GM12878 (cell line): ENCODE measurements at regions not wholly inside any gene's neighbourhood (a gene's known extent, or its start where the extent isn't known, plus 50 kb on each side); places are given as distances from the start of the nearest gene placed in this dataset.

Experiments used
- ATAC-seq: fragments of 200-7000 bp; cut with Tn5 transposase; 3 replicates; pipeline ENCODE4 v1.9.1; 2020; ENCODE audit warnings: mild to moderate bottlenecking, moderate library complexity
- BruUV-seq: library from RNA; stranded (reverse); fragments of 400-500 nt; replicated peaks from 2 replicates; lab custom pipeline; 2021; lab: Mats Ljungman, UMichigan
- CTCF ChIA-PET: fragments of 300-600 bp; sonication (Branson Sonifier 250); formaldehyde crosslinking; extraction: SDS; loops from one replicate; lab custom pipeline; 2021; ENCODE audit warnings: inconsistent platforms; lab: Yijun Ruan, JAX
- POLR2A ChIA-PET: fragments of 350-600 bp; formaldehyde crosslinking; extraction: SDS; loops from one replicate; lab custom pipeline; 2021; ENCODE audit warnings: inconsistent platforms; lab: Charles Lee
- RAD21 ChIA-PET: fragments of 300-600 bp; sonication (Branson Sonifier 250); formaldehyde crosslinking; loops from one replicate; lab custom pipeline; 2023; ENCODE audit warnings: antibody characterized with exemption; ENCODE audit not compliant: unreplicated experiment; lab: Charles Lee
- SMC1A ChIA-PET: fragments of 300-600 bp; sonication (Branson Sonifier 250); formaldehyde crosslinking; loops from one replicate; lab custom pipeline; 2023; ENCODE audit not compliant: unreplicated experiment, uncharacterized antibody; lab: Charles Lee
- DNase-seq: peaks from one replicate; pipeline ENCODE4 v3.0.0-alpha.2; 2011; ENCODE audit warnings: low read depth, low spot score
- FAIRE-seq: peaks from 3 replicates; lab custom pipeline; 2011; peaks lifted over from hg19 to GRCh38; lab: Jason Lieb, UNC
- H2AFZ ChIP-seq: 2 replicates; pipeline ENCODE4 v1.6.0; 2011; ENCODE audit warnings: low read depth, low read length, control low read depth; ENCODE audit not compliant: control insufficient read depth
- H3K27ac ChIP-seq: 2 replicates; pipeline ENCODE4 v1.5.1; 2011; ENCODE audit warnings: control low read depth; ENCODE audit not compliant: control insufficient read depth, insufficient read depth
- H3K27me3 ChIP-seq, 2 experiments: replicated peaks in 1 of 2; 2 replicates each; pipeline versions ENCODE4 v1.6.0 to v1.6.1; 2011; ENCODE audit warnings: low read length in 1 of 2; ENCODE audit not compliant: control insufficient read depth in 2 of 2, insufficient read depth in 2 of 2
- H3K36me3 ChIP-seq, 2 experiments: 2 replicates each; pipeline ENCODE4 v1.5.1; 2011; ENCODE audit warnings: low read length in 1 of 2; ENCODE audit not compliant: control insufficient read depth in 2 of 2, insufficient read depth in 2 of 2
- H3K4me1 ChIP-seq: 2 replicates; pipeline ENCODE4 v1.6.1; 2011; ENCODE audit warnings: mild to moderate bottlenecking, low read length, moderate library complexity, mixed read lengths; ENCODE audit not compliant: control insufficient read depth, insufficient read depth
- H3K4me2 ChIP-seq: 2 replicates; pipeline ENCODE4 v1.6.0; 2011; ENCODE audit warnings: control low read depth; ENCODE audit not compliant: control insufficient read depth, insufficient read depth
- H3K4me3 ChIP-seq: fragments of 200-600 bp; sonication (generic); 2 replicates; pipeline ENCODE4 v1.5.1; 2016
- H3K79me2 ChIP-seq: 2 replicates; pipeline ENCODE4 v1.6.0; 2011; ENCODE audit warnings: low read length; ENCODE audit not compliant: control insufficient read depth, insufficient read depth
- H3K9ac ChIP-seq: 2 replicates; pipeline ENCODE4 v1.8.0; 2011; ENCODE audit warnings: low read length, control low read depth, mixed read lengths; ENCODE audit not compliant: control insufficient read depth, insufficient read depth
- H3K9me3 ChIP-seq: replicated peaks from 3 replicates; pipeline ENCODE4 v1.5.1; 2011; ENCODE audit warnings: mild to moderate bottlenecking, low read length; ENCODE audit not compliant: control insufficient read depth, insufficient read depth
- H4K20me1 ChIP-seq: 2 replicates; pipeline ENCODE4 v1.6.0; 2011; ENCODE audit not compliant: control insufficient read depth, insufficient read depth
- CEBPZ ChIP-seq: fragments of 150-350 bp; IDR thresholded peaks from 2 replicates; pipeline ENCODE4 v1.6.1; 2016; ENCODE audit warnings: low read depth, low read length
- FOS ChIP-seq: IDR thresholded peaks from 3 replicates; pipeline ENCODE4 v1.6.1; 2011; ENCODE audit warnings: borderline replicate concordance; ENCODE audit not compliant: insufficient read length; ENCODE audit errors: extremely low read depth
- IKZF2 ChIP-seq, 2 experiments: fragments of 450-650 bp; IDR thresholded peaks; 2 replicates each; pipeline ENCODE4 v1.6.1; 2017; ENCODE audit warnings: mild to moderate bottlenecking in 2 of 2, moderate library complexity in 2 of 2
- POLR2AphosphoS2 ChIP-seq: IDR thresholded peaks from 2 replicates; pipeline ENCODE4 v1.6.1; 2011; ENCODE audit warnings: low read depth, mild to moderate bottlenecking, low read length, improper control_type of control experiment, moderate library complexity
- STAT3 ChIP-seq: IDR thresholded peaks from 2 replicates; pipeline ENCODE4 v1.6.1; 2011; ENCODE audit warnings: low read depth, low read length, improper control_type of control experiment
- WGBS: methylation state at CpG from one replicate; pipeline ENCODE4 v1.1.6; 2016; ENCODE audit warnings: low lambda C conversion rate; ENCODE audit not compliant: insufficient replicate concordance, insufficient coverage; ENCODE audit errors: missing lambda C conversion rate; 5-methylcytosine and 5-hydroxymethylcytosine counted together
- in situ Hi-C: fragments of 300-500 bp; cut with MboI; formaldehyde crosslinking; loops from 9 replicates; pipeline ENCODE4 v1.14.3; 2018; ENCODE audit warnings: mixed read lengths
- intact Hi-C: fragments of 100-400 bp; cut with micrococcal nuclease; formaldehyde crosslinking; loops from one replicate; pipeline ENCODE4 v1.14.2; 2022; ENCODE audit not compliant: unreplicated experiment

GRCh38 chr10:130992802-130993523, 318.6 kb downstream of the TCERG1L start:
- no TSS peak for BruUV-seq
- DNase-seq (no peak), ATAC-seq (no peak), FAIRE-seq (no peak)
- Histone ChIP-seq H4K20me1 (no peaks in the 10 kb centered on the region), H3K4me3 (no peak overlapping the region), H3K4me2 (no peak overlapping the region), H3K36me3 (no peaks in the 10 kb centered on the region), H3K9me3 (no peaks in the 10 kb centered on the region; the same call in 2 of the 3 replicates), H3K79me2 (no peaks in the 10 kb centered on the region), H3K27ac (no peak overlapping the region), H3K9ac (no peak overlapping the region), H3K4me1 (no peaks in the 10 kb centered on the region), H3K27me3 (no peaks in the 10 kb centered on the region), H2AFZ (no peak overlapping the region)
- in situ Hi-C loops, result no loop called here
- intact Hi-C loops, result no loop called here
- WGBS, result 33% methylated on average over 14 of the region's 14 CpGs
- ChIA-PET SMC1A (no interaction called here), CTCF (no interaction called here), POLR2A (no interaction called here), RAD21 (no interaction called here)
- no peak for TF ChIP-seq STAT3
- TF ChIP-seq CEBPZ, result no peak
- TF ChIP-seq POLR2AphosphoS2, result no peak
- no peak for TF ChIP-seq IKZF2 (IDR thresholded peaks at IDR 0.05)
- TF ChIP-seq FOS, result no peak
